GM23338 (cell line): ENCODE measurements at regions not wholly inside any gene's neighbourhood (a gene's known extent, or its start where the extent isn't known, plus 50 kb on each side); places are given as distances from the start of the nearest gene placed in this dataset.
A peak's percentile ranks its signal among the peaks of the same experiment; 100 is the strongest.

Experiments used
- ATAC-seq: fragments of 200-7000 bp; cut with Tn5 transposase; 3 replicates; pipeline ENCODE4 v1.9.1; 2020
- DNase-seq: peaks from one replicate; pipeline ENCODE4 v3.0.0-alpha.2; 2015; ENCODE audit warnings: low spot score
- H2AFZ ChIP-seq: fragments of 200-600 bp; sonication (generic); 2 replicates; pipeline ENCODE4 v1.8.0; 2016; ENCODE audit warnings: antibody characterized with exemption, mild to moderate bottlenecking, moderate library complexity
- H3F3A ChIP-seq: fragments of 200-600 bp; sonication (generic); replicated peaks from 2 replicates; pipeline ENCODE4 v1.8.0; 2017; ENCODE audit warnings: antibody characterized with exemption, mixed run types, low read depth
- H3K27ac ChIP-seq: fragments of 200-600 bp; sonication (generic); 2 replicates; pipeline ENCODE4 v1.6.1; 2016; ENCODE audit warnings: low read depth
- H3K27me3 ChIP-seq: fragments of 200-600 bp; sonication (generic); 2 replicates; pipeline ENCODE4 v1.8.0; 2016; ENCODE audit warnings: mild to moderate bottlenecking, mixed run types, moderate library complexity; ENCODE audit not compliant: insufficient read depth
- H3K36me3 ChIP-seq: fragments of 200-600 bp; sonication (generic); 2 replicates; pipeline ENCODE4 v1.8.0; 2016; ENCODE audit warnings: mild to moderate bottlenecking; ENCODE audit not compliant: insufficient read depth
- H3K4me1 ChIP-seq: fragments of 200-600 bp; sonication (generic); 2 replicates; pipeline ENCODE4 v1.8.0; 2016; ENCODE audit warnings: mild to moderate bottlenecking, moderate library complexity; ENCODE audit not compliant: insufficient read depth
- H3K4me2 ChIP-seq: fragments of 200-600 bp; sonication (generic); 2 replicates; pipeline ENCODE4 v1.7.1; 2017; ENCODE audit warnings: mixed run types
- H3K4me3 ChIP-seq: fragments of 200-600 bp; sonication (generic); 2 replicates; pipeline ENCODE4 v1.6.1; 2016; ENCODE audit warnings: mixed run types
- H3K79me2 ChIP-seq: fragments of 200-600 bp; sonication (generic); replicated peaks from 2 replicates; pipeline ENCODE4 v1.8.0; 2017; ENCODE audit warnings: mild to moderate bottlenecking; ENCODE audit not compliant: insufficient read depth
- H3K9me2 ChIP-seq: fragments of 200-600 bp; sonication (generic); 2 replicates; pipeline ENCODE4 v1.8.0; 2017; ENCODE audit not compliant: insufficient read depth
- H4K20me1 ChIP-seq: fragments of 200-600 bp; sonication (generic); replicated peaks from 2 replicates; pipeline ENCODE4 v1.8.0; 2017; ENCODE audit warnings: mild to moderate bottlenecking; ENCODE audit not compliant: insufficient read depth
- H3K27ac Mint-ChIP-seq: 2 replicates; pipeline ENCODE4 v1.8.0; 2020; ENCODE audit warnings: inconsistent platforms, mild to moderate bottlenecking, moderate library complexity, mixed read lengths
- H3K27me3 Mint-ChIP-seq: 3 replicates; pipeline ENCODE4 v1.8.0; 2022; ENCODE audit warnings: low read depth, mild to moderate bottlenecking, moderate library complexity, mixed read lengths, inconsistent platforms; ENCODE audit not compliant: insufficient read depth, poor library complexity
- H3K36me3 Mint-ChIP-seq: 3 replicates; pipeline ENCODE4 v1.8.0; 2021; ENCODE audit warnings: low read depth, mild to moderate bottlenecking, inconsistent platforms, moderate library complexity, mixed read lengths
- H3K4me1 Mint-ChIP-seq: 3 replicates; pipeline ENCODE4 v1.8.0; 2020; ENCODE audit warnings: mild to moderate bottlenecking, inconsistent platforms, mixed read lengths
- H3K4me3 Mint-ChIP-seq: 3 replicates; pipeline ENCODE4 v1.8.0; 2021; ENCODE audit warnings: moderate library complexity, mild to moderate bottlenecking, inconsistent platforms, mixed read lengths
- H3K9me3 Mint-ChIP-seq: 3 replicates; pipeline ENCODE4 v1.8.0; 2020; ENCODE audit warnings: moderate library complexity, mild to moderate bottlenecking, inconsistent platforms, mixed read lengths
- CREB1 ChIP-seq: fragments of 250-450 bp; sonication (Bioruptor Pico); IDR thresholded peaks from 2 replicates; pipeline ENCODE4 v1.5.0; 2020; ENCODE audit warnings: low read depth, mild to moderate bottlenecking, moderate library complexity
- EZH2phosphoT487 ChIP-seq: fragments of 200-600 bp; sonication (generic); IDR thresholded peaks from one replicate; pipeline ENCODE4 v1.8.1; 2018; ENCODE audit warnings: antibody characterized with exemption; ENCODE audit not compliant: unreplicated experiment
- JUNB ChIP-seq: IDR thresholded peaks from one replicate; pipeline ENCODE4 v1.6.1; 2016; ENCODE audit warnings: antibody characterized with exemption; ENCODE audit not compliant: unreplicated experiment
- NANOG ChIP-seq: IDR thresholded peaks from 2 replicates; pipeline ENCODE4 v1.6.1; 2016; ENCODE audit warnings: antibody characterized with exemption, borderline replicate concordance
- POLR2AphosphoS5 ChIP-seq: IDR thresholded peaks from 2 replicates; pipeline ENCODE4 v1.6.1; 2016; ENCODE audit warnings: antibody characterized with exemption, low read depth
- STAT1 ChIP-seq: IDR thresholded peaks from one replicate; pipeline ENCODE4 v1.6.1; 2016; ENCODE audit warnings: antibody characterized with exemption; ENCODE audit not compliant: unreplicated experiment
- ZNF114 ChIP-seq: fragments of 250-450 bp; sonication (Bioruptor Pico); IDR thresholded peaks from 2 replicates; pipeline ENCODE4 v1.5.0; 2020; ENCODE audit warnings: mild to moderate bottlenecking, moderate library complexity
- ZNF331 ChIP-seq: fragments of 250-450 bp; sonication (Bioruptor Pico); IDR thresholded peaks from 2 replicates; pipeline ENCODE4 v1.5.0; 2020; ENCODE audit warnings: low read depth, mild to moderate bottlenecking, moderate library complexity
- TF ChIP-seq, protein P1 (sequence below): fragments of 250-450 bp; sonication (Bioruptor Pico); IDR thresholded peaks from 2 replicates; pipeline ENCODE4 v1.5.0; 2020; ENCODE audit warnings: mild to moderate bottlenecking, moderate library complexity
- TF ChIP-seq, protein P2 (sequence below): IDR thresholded peaks from 2 replicates; pipeline ENCODE4 v1.6.1; 2016; ENCODE audit warnings: antibody characterized with exemption
- TF ChIP-seq, protein P3 (sequence below): IDR thresholded peaks from one replicate; pipeline ENCODE4 v1.6.1; 2018; ENCODE audit warnings: antibody characterized with exemption; ENCODE audit not compliant: unreplicated experiment

DNA sequence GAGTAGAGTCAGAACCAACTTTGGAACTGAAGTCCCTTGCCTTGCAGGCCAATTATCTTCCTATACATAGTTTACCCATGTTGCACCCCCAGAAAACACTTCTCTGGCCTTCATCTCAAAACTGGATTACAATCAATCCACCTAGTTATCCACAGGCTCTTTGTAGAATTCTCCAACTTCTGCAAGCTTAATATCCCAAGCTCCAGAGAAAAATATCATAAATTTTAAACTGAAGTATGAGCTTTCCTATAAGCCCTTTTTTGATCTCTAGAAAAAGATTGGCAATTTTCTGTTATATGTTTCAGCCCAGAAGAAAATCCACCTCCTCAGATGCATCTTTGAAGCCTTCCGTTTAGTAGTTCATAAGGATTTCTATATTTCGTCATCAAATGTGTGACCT, 553.4 kb downstream of the SNAPC1 start:
- H3K4me1 ChIP-seq = no peaks in the 10 kb centered on the region
- Mint-ChIP-seq H3K36me3 (no peaks in the 10 kb centered on the region), H3K4me1 (no peaks in the 10 kb centered on the region), H3K27ac (no peak overlapping the region), H3K9me3 (no peaks in the 10 kb centered on the region), H3K4me3 (no peak overlapping the region), H3K27me3 (no peaks in the 10 kb centered on the region)
- H3K4me3 ChIP-seq = no peak overlapping the region
- no peak for TF ChIP-seq NANOG
- ATAC-seq = no peak
- no peak overlapping the region for H2AFZ ChIP-seq
- no peaks in the 10 kb centered on the region for H4K20me1 ChIP-seq
- no peaks in the 10 kb centered on the region for H3K27me3 ChIP-seq
- DNase-seq = no peak
- no peak overlapping the region for H3K27ac ChIP-seq
- H3K79me2 ChIP-seq = no peaks in the 10 kb centered on the region
- H3F3A ChIP-seq = no peaks in the 10 kb centered on the region
- no peaks in the 10 kb centered on the region for H3K36me3 ChIP-seq
- H3K4me2 ChIP-seq = no peak overlapping the region
- no peaks in the 10 kb centered on the region for H3K9me2 ChIP-seq

DNA sequence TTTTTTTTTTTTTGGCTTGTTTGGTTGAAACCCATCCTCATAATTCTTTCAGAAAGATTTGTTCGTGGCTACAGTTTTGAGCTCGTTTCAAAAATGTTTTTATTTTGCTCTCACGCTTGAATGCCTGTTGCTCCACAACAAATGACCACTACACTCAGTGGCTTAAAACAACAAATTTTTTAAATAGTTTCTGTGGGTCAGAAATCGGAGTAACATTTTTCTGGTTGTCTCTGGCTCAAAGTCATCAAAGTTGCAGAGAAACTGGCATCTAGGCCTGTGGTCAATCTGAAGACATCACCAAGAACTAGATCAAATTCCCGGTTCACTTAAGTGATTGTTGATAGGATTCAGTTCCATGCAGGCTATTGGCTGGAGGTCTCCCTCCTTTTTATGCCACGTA, 560.0 kb downstream of the SNAPC1 start:
- Histone ChIP-seq H2AFZ (0 out of 2 replicates have a peak overlapping the region, but pooled peaks have one; percentile 20), H3K9me2 (no peaks in the 10 kb centered on the region), H3K4me2 (no peak overlapping the region), H3K4me1 (no peaks in the 10 kb centered on the region), H3K27ac (no peak overlapping the region), H3K4me3 (no peak overlapping the region), H3K27me3 (no peaks in the 10 kb centered on the region), H4K20me1 (no peaks in the 10 kb centered on the region), H3K36me3 (no peaks in the 10 kb centered on the region), H3K79me2 (no peaks in the 10 kb centered on the region), H3F3A (no peaks in the 10 kb centered on the region)
- Mint-ChIP-seq H3K9me3 (peaks cover 6% of the 10 kb centered on the region; the same call in 1 of the 3 replicates), H3K27me3 (peaks cover 2% of the 10 kb centered on the region), H3K36me3 (no peaks in the 10 kb centered on the region), H3K27ac (no peak overlapping the region), H3K4me1 (no peaks in the 10 kb centered on the region), H3K4me3 (no peak overlapping the region)
- no peak for DNase-seq
- ATAC-seq = no peak
- TF ChIP-seq, protein P1, sequence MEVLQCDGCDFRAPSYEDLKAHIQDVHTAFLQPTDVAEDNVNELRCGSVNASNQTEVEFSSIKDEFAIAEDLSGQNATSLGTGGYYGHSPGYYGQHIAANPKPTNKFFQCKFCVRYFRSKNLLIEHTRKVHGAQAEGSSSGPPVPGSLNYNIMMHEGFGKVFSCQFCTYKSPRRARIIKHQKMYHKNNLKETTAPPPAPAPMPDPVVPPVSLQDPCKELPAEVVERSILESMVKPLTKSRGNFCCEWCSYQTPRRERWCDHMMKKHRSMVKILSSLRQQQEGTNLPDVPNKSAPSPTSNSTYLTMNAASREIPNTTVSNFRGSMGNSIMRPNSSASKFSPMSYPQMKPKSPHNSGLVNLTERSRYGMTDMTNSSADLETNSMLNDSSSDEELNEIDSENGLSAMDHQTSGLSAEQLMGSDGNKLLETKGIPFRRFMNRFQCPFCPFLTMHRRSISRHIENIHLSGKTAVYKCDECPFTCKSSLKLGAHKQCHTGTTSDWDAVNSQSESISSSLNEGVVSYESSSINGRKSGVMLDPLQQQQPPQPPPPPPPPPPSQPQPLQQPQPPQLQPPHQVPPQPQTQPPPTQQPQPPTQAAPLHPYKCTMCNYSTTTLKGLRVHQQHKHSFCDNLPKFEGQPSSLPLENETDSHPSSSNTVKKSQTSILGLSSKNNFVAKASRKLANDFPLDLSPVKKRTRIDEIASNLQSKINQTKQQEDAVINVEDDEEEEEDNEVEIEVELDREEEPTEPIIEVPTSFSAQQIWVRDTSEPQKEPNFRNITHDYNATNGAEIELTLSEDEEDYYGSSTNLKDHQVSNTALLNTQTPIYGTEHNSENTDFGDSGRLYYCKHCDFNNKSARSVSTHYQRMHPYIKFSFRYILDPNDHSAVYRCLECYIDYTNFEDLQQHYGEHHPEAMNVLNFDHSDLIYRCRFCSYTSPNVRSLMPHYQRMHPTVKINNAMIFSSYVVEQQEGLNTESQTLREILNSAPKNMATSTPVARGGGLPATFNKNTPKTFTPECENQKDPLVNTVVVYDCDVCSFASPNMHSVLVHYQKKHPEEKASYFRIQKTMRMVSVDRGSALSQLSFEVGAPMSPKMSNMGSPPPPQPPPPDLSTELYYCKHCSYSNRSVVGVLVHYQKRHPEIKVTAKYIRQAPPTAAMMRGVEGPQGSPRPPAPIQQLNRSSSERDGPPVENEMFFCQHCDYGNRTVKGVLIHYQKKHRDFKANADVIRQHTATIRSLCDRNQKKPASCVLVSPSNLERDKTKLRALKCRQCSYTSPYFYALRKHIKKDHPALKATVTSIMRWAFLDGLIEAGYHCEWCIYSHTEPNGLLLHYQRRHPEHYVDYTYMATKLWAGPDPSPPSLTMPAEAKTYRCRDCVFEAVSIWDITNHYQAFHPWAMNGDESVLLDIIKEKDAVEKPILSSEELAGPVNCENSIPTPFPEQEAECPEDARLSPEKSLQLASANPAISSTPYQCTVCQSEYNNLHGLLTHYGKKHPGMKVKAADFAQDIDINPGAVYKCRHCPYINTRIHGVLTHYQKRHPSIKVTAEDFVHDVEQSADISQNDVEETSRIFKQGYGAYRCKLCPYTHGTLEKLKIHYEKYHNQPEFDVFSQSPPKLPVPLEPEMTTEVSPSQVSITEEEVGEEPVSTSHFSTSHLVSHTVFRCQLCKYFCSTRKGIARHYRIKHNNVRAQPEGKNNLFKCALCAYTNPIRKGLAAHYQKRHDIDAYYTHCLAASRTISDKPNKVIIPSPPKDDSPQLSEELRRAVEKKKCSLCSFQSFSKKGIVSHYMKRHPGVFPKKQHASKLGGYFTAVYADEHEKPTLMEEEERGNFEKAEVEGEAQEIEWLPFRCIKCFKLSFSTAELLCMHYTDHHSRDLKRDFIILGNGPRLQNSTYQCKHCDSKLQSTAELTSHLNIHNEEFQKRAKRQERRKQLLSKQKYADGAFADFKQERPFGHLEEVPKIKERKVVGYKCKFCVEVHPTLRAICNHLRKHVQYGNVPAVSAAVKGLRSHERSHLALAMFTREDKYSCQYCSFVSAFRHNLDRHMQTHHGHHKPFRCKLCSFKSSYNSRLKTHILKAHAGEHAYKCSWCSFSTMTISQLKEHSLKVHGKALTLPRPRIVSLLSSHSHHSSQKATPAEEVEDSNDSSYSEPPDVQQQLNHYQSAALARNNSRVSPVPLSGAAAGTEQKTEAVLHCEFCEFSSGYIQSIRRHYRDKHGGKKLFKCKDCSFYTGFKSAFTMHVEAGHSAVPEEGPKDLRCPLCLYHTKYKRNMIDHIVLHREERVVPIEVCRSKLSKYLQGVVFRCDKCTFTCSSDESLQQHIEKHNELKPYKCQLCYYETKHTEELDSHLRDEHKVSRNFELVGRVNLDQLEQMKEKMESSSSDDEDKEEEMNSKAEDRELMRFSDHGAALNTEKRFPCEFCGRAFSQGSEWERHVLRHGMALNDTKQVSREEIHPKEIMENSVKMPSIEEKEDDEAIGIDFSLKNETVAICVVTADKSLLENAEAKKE (CRISPR knock-in tag) = no peak
- no peak for TF ChIP-seq POLR2AphosphoS5
- no peak for TF ChIP-seq ZNF114
- TF ChIP-seq ZNF331 (CRISPR knock-in tag) = no peak
- TF ChIP-seq, protein P2, sequence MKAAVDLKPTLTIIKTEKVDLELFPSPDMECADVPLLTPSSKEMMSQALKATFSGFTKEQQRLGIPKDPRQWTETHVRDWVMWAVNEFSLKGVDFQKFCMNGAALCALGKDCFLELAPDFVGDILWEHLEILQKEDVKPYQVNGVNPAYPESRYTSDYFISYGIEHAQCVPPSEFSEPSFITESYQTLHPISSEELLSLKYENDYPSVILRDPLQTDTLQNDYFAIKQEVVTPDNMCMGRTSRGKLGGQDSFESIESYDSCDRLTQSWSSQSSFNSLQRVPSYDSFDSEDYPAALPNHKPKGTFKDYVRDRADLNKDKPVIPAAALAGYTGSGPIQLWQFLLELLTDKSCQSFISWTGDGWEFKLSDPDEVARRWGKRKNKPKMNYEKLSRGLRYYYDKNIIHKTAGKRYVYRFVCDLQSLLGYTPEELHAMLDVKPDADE = no peak
- TF ChIP-seq EZH2phosphoT487 = no peak
- TF ChIP-seq STAT1 = no peak
- TF ChIP-seq, protein P3, sequence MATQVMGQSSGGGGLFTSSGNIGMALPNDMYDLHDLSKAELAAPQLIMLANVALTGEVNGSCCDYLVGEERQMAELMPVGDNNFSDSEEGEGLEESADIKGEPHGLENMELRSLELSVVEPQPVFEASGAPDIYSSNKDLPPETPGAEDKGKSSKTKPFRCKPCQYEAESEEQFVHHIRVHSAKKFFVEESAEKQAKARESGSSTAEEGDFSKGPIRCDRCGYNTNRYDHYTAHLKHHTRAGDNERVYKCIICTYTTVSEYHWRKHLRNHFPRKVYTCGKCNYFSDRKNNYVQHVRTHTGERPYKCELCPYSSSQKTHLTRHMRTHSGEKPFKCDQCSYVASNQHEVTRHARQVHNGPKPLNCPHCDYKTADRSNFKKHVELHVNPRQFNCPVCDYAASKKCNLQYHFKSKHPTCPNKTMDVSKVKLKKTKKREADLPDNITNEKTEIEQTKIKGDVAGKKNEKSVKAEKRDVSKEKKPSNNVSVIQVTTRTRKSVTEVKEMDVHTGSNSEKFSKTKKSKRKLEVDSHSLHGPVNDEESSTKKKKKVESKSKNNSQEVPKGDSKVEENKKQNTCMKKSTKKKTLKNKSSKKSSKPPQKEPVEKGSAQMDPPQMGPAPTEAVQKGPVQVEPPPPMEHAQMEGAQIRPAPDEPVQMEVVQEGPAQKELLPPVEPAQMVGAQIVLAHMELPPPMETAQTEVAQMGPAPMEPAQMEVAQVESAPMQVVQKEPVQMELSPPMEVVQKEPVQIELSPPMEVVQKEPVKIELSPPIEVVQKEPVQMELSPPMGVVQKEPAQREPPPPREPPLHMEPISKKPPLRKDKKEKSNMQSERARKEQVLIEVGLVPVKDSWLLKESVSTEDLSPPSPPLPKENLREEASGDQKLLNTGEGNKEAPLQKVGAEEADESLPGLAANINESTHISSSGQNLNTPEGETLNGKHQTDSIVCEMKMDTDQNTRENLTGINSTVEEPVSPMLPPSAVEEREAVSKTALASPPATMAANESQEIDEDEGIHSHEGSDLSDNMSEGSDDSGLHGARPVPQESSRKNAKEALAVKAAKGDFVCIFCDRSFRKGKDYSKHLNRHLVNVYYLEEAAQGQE = no peak
- TF ChIP-seq NANOG = no peak
- TF ChIP-seq CREB1 = no peak
- TF ChIP-seq JUNB = no peak
